NCI-H82 treated with DMSO at 0.1 percent for 48 hours (cell line): ENCODE measurements at regions not wholly inside any gene's neighbourhood (a gene's known extent, or its start where the extent isn't known, plus 50 kb on each side); places are given as distances from the start of the nearest gene placed in this dataset.

Experiments
- DNase-seq: peaks from one replicate; lab custom pipeline; 2025; ENCODE audit not compliant: unreplicated experiment; lab: John Stamatoyannopoulos, UW

- no peak for DNase-seq
Measured at GRCh38 chr6:132101535-132101934, 150.4 kb upstream of the CCN2 start.

- no peak for DNase-seq
Measured at GRCh38 chr6:132100388-132100990, 149.3 kb upstream of the CCN2 start.

DNA sequence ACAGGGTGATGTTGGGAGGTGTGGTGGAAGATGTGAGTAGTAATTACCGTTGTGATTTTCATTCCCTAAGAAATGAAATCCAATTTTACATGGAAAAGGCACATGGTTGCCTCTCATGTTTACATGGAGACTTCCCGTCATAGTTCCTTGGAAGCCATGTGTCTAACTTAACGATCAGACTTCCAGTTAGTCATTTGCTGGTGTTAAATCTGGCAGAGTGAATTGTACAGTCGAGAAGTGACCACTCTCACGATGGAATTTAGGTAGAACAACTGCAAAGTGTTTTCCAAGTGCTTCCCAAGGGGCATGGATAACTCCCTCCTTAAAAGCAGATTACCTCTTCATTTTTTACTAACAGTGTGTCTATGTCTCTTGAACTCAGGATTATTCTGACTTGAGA, 145.8 kb upstream of the CCN2 start:
- no peak for DNase-seq

GRCh38 chr6:132096245-132096644, 145.1 kb upstream of the CCN2 start:
- no peak for DNase-seq

GRCh38 chr6:132089173-132089572, 138.0 kb upstream of the CCN2 start:
- no peak for DNase-seq

- DNase-seq, result no peak
Measured at GRCh38 chr6:132088150-132088549, 137.0 kb upstream of the CCN2 start.

GRCh38 chr6:132087391-132087790, 136.2 kb upstream of the CCN2 start:
- DNase-seq, result no peak

DNA sequence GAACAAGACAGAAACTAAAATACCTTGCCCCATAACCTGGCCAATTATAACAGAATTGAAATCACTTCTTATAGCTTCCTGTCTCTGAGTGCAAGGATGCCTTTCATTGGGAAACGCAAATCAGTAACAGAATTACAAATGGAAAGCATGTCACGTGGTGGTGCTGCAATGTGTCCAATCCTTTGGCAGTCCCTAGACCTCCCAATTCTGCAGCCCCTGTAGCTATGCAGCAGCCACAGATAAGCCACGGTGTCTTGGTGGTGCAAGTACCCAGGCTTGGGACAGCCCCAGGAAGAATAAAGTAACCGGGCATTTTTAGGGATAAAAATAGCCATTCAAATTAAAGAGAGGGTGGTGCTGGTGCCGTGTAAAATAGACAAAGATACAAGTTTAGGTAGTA, 134.6 kb upstream of the CCN2 start:
- DNase-seq, result no peak

DNA sequence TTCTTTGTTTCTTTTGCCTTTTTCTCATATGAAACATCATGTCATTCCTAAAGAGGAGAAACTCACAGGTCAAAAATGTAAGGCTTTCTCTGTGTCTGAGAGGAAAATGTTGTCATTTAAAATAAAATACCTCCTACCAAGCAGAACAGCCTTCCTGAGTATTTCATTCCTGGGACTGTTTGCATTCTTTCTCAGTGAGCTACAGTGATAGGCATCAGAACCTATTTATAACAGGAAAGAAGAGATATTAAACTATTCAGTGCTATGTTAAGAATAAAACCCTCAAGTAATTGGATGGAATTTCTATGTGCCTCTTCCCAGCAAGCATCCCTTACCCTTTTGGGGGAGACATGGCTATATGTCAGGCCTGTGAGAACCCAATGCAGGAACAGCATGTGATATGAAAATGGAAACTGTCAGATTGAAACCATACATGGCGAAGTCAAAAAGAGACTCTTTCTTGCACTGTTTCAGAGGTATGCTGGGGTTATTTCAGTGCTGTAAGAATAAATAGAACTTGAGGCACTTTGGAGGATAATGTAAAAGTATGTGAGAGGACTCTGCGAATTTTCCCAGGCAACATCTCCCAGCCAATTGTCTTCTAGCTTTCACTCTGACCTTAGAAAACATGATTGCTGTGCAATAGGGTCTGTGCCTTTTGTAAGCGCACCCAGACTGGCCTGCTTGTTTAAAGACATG, 133.8 kb upstream of the CCN2 start:
- no peak for DNase-seq

- no peak for DNase-seq
Measured at GRCh38 chr6:132082421-132082820, 131.2 kb upstream of the CCN2 start.

DNA sequence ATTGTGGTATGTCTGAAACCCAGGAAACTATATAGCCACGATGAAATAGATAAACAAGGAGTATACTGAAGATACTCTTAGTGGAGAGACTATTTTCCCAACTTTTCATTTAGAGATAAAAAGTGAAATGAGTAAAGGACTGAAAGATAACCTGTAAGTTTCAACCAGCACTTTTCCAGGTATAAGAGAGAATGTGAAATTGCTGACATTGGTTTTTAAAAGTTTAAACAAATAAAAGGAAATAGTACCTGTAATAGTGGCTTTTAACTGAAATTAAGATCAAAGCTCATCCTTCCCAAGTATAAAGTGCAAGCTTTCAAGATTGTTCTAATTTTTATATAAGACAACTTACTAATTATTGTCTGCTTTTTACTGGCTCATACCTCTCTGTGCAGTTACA, 130.2 kb upstream of the CCN2 start:
- no peak for DNase-seq

GRCh38 chr6:132079286-132079685, 128.1 kb upstream of the CCN2 start:
- no peak for DNase-seq

- DNase-seq, result no peak
Measured at GRCh38 chr6:132076452-132076851, 125.3 kb upstream of the CCN2 start.

DNA sequence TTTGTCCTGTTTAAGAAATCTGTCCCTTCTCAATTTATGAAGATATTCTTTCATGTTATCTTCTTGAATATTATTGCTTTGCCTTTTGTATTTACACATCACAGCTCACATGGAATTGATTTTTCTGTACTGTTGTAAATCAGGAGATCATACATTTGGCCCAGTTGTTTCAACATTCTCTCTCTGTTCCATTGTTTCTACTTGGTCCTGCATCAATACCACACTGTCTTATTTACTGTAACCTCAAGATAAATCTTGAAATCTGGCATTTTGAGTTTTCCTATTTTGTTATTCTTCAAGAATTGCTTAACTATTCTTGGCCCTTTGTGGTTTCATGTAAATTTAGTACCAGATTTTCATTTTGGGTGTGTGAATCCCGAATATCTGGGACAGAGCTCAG, 121.7 kb upstream of the CCN2 start:
- no peak for DNase-seq

DNA sequence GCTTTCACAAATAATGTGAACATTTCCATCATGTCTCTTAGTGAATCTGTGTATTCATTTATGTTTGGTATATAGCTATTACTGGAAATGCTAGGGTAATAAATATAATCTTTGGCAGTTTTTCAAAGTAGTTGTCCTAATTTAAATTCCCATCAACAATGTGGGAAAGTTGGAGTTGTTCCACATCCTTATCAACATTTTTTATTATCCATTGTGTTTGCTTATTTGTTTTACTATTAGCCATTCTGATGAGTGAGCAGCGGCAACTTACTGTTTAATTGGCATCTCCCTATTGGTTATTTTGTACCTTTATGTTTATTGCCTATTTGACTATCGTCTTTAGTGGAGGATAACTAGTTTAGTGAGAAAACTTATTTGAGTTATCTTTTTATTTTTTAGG, 121.1 kb upstream of the CCN2 start:
- no peak for DNase-seq

DNA sequence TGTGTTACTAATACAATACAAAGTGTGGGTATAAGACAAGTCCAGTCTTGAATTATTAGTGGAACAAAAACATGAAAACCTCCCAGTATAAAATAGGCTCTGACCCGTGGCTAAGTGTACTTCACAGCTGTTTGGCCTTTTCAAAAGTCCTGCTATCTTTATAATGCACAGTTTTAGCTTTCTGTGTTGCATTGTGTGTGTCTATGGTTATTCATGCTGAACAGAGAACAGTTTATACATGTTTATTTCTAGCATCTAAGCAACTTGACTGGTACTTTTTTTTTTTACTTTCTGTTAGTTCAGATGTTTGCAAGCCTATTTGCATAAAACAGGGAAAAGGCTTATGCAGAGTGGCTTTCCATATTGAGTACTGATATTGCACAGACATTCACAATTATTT, 119.2 kb upstream of the CCN2 start:
- DNase-seq, result no peak

DNA sequence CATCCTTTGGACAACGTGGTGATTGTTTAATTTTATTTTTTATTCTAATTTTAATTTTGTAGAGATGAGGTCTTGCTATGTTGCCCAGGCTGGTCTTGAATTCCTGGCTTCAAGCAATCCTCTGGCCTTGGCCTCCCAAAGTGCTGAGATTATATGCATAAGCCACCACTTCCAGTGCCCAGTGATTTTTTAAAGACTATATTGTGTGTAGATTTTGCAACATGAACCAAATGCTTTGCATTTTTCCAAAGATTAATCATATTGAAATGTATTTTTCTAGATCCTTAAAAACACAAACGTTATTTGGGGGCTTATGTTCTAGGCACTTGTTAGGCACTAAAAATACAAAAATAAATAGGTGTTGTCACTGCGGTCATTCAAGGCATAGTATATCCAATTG, 117.6 kb upstream of the CCN2 start:
- DNase-seq, result no peak

DNA sequence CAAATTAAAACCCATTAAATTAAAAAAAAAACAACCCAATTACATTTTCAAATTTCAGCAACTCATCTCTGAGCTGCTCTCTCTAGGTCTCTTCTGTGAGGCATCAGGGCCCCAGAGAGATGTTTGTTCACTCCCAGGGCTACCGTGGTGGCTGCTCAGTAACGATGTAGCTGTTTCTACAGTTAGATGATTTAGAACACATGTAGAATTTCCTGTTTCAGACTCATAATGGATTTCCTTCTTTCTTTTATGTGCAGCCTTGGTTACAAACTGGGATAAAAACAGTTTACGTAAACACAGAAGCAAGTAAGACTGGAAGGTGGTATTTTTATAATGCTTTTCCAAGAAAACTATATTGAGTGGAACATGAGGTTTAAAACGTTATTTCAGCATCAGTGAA, 116.1 kb upstream of the CCN2 start:
- DNase-seq, result no peak

- no peak for DNase-seq
Measured at GRCh38 chr6:132065556-132065955, 114.4 kb upstream of the CCN2 start.

DNA sequence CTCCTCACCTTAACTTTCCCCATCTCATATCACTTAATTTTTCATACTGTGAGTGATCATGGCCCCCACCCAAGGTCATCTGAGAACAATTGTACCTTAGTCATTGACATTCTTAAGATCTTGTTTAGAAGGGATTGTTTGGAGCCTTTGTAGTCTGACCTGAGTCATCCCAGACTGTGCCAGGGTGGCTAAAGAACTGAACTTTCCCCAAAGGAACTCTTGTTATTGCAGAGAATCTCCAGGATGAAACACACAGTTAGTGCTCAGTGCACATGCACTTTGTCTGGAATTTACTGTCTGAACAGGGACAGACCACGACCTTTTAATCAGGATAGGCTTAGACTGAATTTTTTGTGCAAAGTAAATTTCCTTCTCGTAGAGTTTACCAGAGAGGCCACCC, 112.6 kb upstream of the CCN2 start:
- no peak for DNase-seq

- no peak for DNase-seq
Measured at GRCh38 chr6:132063204-132063603, 112.0 kb upstream of the CCN2 start.

DNA sequence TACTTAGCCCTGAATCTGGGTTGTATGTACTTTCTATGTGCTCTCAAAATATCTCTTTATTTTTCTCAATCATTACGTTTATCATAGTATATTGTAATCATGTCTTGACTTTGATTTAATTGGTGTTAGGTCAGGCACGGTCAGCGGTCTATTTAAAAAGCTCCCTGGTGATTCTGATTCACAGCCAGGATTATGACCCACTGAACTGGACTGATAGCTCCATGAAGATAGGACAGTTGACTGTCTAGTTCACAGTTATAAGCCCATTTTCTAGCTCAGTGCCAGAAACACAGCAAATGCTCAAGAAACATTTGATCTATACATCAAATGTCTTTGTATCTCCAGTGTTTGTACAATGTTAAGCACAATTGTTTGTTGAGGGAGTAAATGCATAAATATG, 111.5 kb upstream of the CCN2 start:
- DNase-seq, result no peak

GRCh38 chr6:132061381-132061780, 110.2 kb upstream of the CCN2 start:
- no peak for DNase-seq
